Sigmoid colon (tissue), 3 donors: ENCODE measurements at regions not wholly inside any gene's neighbourhood (a gene's known extent, or its start where the extent isn't known, plus 50 kb on each side); places are given as distances from the start of the nearest gene placed in this dataset.

ENCODE experiments used
- POLR2A ChIP-seq, 2 donors: fragments of 450-650 bp; IDR thresholded peaks; one replicate each; pipeline ENCODE4 v1.6.1; 2016; ENCODE audit warnings: antibody characterized with exemption in 2 of 2, mild to moderate bottlenecking in 2 of 2, moderate library complexity in 2 of 2
- TF ChIP-seq, protein P1 (sequence below), 4 experiments: fragments of 450-650 bp in 3 of 4; fragments of 200-600 bp in 1 of 4; IDR thresholded peaks; one replicate each; pipeline ENCODE4 v1.5.1; 2016 to 2019; ENCODE audit warnings: antibody characterized with exemption in 4 of 4, mild to moderate bottlenecking in 3 of 4, moderate library complexity in 2 of 4

DNA sequence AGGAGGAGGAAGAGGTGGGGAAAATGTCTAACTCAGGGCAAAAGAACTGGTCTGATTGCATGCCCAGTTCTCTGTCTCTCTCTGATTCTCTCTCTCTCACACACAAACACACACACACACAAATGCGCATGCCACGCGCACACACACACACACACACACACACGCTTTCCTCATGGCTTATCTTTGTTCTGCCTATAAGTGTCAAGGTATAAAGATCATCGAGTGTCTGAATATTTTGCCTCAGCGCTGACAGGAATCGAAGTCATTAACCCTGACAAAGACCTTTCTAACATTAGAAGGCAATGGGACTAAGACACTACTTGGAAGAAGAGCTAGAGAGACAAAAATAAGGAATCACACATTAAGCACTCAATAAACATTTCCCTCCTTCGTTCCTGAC is 497.1 kb upstream of the KLHL29 start:
- TF ChIP-seq, protein P1, sequence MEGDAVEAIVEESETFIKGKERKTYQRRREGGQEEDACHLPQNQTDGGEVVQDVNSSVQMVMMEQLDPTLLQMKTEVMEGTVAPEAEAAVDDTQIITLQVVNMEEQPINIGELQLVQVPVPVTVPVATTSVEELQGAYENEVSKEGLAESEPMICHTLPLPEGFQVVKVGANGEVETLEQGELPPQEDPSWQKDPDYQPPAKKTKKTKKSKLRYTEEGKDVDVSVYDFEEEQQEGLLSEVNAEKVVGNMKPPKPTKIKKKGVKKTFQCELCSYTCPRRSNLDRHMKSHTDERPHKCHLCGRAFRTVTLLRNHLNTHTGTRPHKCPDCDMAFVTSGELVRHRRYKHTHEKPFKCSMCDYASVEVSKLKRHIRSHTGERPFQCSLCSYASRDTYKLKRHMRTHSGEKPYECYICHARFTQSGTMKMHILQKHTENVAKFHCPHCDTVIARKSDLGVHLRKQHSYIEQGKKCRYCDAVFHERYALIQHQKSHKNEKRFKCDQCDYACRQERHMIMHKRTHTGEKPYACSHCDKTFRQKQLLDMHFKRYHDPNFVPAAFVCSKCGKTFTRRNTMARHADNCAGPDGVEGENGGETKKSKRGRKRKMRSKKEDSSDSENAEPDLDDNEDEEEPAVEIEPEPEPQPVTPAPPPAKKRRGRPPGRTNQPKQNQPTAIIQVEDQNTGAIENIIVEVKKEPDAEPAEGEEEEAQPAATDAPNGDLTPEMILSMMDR (IDR thresholded peaks at IDR 0.05): no peak
- TF ChIP-seq POLR2A (IDR thresholded peaks at IDR 0.05): no peak
